Endothelial cell of umbilical vein (primary cell): ENCODE measurements at regions not wholly inside any gene's neighbourhood (a gene's known extent, or its start where the extent isn't known, plus 50 kb on each side); places are given as distances from the start of the nearest gene placed in this dataset.

Source experiments
- BruUV-seq: library from RNA; stranded (reverse); fragments of 400-500 nt; replicated peaks from 2 replicates; lab custom pipeline; 2021; lab: Mats Ljungman, UMichigan
- CTCF ChIA-PET: fragments of 300-600, 350-600 bp; sonication (Branson Sonifier 250); formaldehyde crosslinking; loops from one replicate; lab custom pipeline; 2021; ENCODE audit warnings: antibody characterized with exemption, inconsistent platforms; lab: Charles Lee
- POLR2A ChIA-PET: fragments of 300-600, 350-600 bp; sonication (Branson Sonifier 250); formaldehyde crosslinking; loops from one replicate; lab custom pipeline; 2021; ENCODE audit warnings: antibody characterized with exemption, inconsistent platforms; lab: Charles Lee
- DNase-seq: peaks from one replicate; pipeline ENCODE4 v3.0.0-alpha.2; 2011; ENCODE audit warnings: low read depth, low spot score
- FAIRE-seq: peaks from 2 replicates; lab custom pipeline; 2011; peaks lifted over from hg19 to GRCh38; lab: Jason Lieb, UNC
- H2AFZ ChIP-seq: 2 replicates; pipeline ENCODE4 v1.6.0; 2012; ENCODE audit warnings: low read depth, low read length, control low read depth, inconsistent platforms
- H3K27ac ChIP-seq: 2 replicates; pipeline ENCODE4 v1.5.1; 2011; ENCODE audit warnings: low read depth, mild to moderate bottlenecking, control low read depth, low read length, moderate library complexity; ENCODE audit not compliant: insufficient read depth
- H3K27me3 ChIP-seq, 2 experiments: 2 replicates each; pipeline versions ENCODE4 v1.6.0 to v1.6.1; 2011; ENCODE audit warnings: low read length in 2 of 2, mixed read lengths in 1 of 2; ENCODE audit not compliant: control insufficient read depth in 2 of 2, insufficient read depth in 2 of 2
- H3K36me3 ChIP-seq, 2 experiments: 2 replicates in 1 of 2; 3 replicates in 1 of 2; pipeline ENCODE4 v1.5.1; 2011; ENCODE audit warnings: low read length in 2 of 2, mild to moderate bottlenecking in 1 of 2, moderate library complexity in 1 of 2; ENCODE audit not compliant: control insufficient read depth in 2 of 2, insufficient read depth in 2 of 2; ENCODE audit errors: extremely low read depth in 1 of 2
- H3K4me1 ChIP-seq: 3 replicates; pipeline ENCODE4 v1.5.1; 2011; ENCODE audit warnings: mild to moderate bottlenecking, low read length; ENCODE audit not compliant: control insufficient read depth, insufficient read depth; ENCODE audit errors: extremely low read depth
- H3K4me2 ChIP-seq: 2 replicates; pipeline ENCODE4 v1.6.1; 2011; ENCODE audit warnings: low read length, control low read depth, mixed read lengths; ENCODE audit not compliant: insufficient read depth
- H3K4me3 ChIP-seq, 3 experiments: fragments of 200-600 bp in 1 of 3; sonication (generic), shearing (Covaris generic) in 1 of 3; replicated peaks in 1 of 3; 2 replicates each; pipeline ENCODE4 v1.5.1; 2011 to 2016; ENCODE audit warnings: control low read depth in 3 of 3, low read length in 3 of 3, mild to moderate bottlenecking in 2 of 3, inconsistent platforms in 1 of 3, low read depth in 1 of 3, moderate library complexity in 1 of 3; ENCODE audit not compliant: insufficient read depth in 1 of 3
- H3K79me2 ChIP-seq: 2 replicates; pipeline ENCODE4 v1.6.0; 2012; ENCODE audit warnings: low read length, inconsistent platforms; ENCODE audit not compliant: control insufficient read depth, insufficient read depth
- H3K9ac ChIP-seq: replicated peaks from 2 replicates; pipeline ENCODE3; 2011; ENCODE audit warnings: low read length, control low read depth; ENCODE audit not compliant: insufficient read depth; ENCODE audit errors: extremely low read depth
- H3K9me1 ChIP-seq: replicated peaks from 3 replicates; pipeline ENCODE4 v1.6.0; 2011; ENCODE audit warnings: mild to moderate bottlenecking, low read length; ENCODE audit not compliant: control insufficient read depth, insufficient read depth; ENCODE audit errors: extremely low read depth
- H3K9me3 ChIP-seq: replicated peaks from 2 replicates; pipeline ENCODE4 v1.5.1; 2012; ENCODE audit warnings: low read length, inconsistent platforms; ENCODE audit not compliant: control insufficient read depth, insufficient read depth
- H4K20me1 ChIP-seq: replicated peaks from 2 replicates; pipeline ENCODE3; 2011; ENCODE audit warnings: mild to moderate bottlenecking, low read length; ENCODE audit not compliant: control insufficient read depth, insufficient read depth; ENCODE audit errors: extremely low read depth
- EZH2 ChIP-seq: IDR thresholded peaks from 2 replicates; pipeline ENCODE4 v1.6.1; 2012; ENCODE audit warnings: borderline replicate concordance, low read depth, mild to moderate bottlenecking, moderate library complexity, low read length, inconsistent platforms; ENCODE audit not compliant: severe bottlenecking
- FOS ChIP-seq: IDR thresholded peaks from 2 replicates; pipeline ENCODE4 v1.6.1; 2011; ENCODE audit warnings: mild to moderate bottlenecking, low read length, moderate library complexity, borderline replicate concordance; ENCODE audit not compliant: insufficient read depth
- GATA2 ChIP-seq: IDR thresholded peaks from 2 replicates; pipeline ENCODE4 v1.7.0; 2011; ENCODE audit warnings: low read depth, mild to moderate bottlenecking, moderate library complexity, mixed read lengths, low read length; ENCODE audit not compliant: insufficient read length, insufficient read depth
- JUN ChIP-seq: IDR thresholded peaks from 2 replicates; pipeline ENCODE4 v1.6.1; 2011; ENCODE audit warnings: borderline replicate concordance, low read depth; ENCODE audit not compliant: insufficient read length, insufficient read depth
- MYC ChIP-seq: IDR thresholded peaks from one replicate; pipeline ENCODE4 v1.6.1; 2011; ENCODE audit warnings: mild to moderate bottlenecking, low read depth, low read length
- POLR2A ChIP-seq: IDR thresholded peaks from 2 replicates; pipeline ENCODE4 v1.6.1; 2012; ENCODE audit warnings: low read depth, mild to moderate bottlenecking, control low read depth, low read length
- POLR2AphosphoS5 ChIP-seq: IDR thresholded peaks from 2 replicates; pipeline ENCODE4 v1.6.1; 2012; ENCODE audit warnings: low read depth, mild to moderate bottlenecking, control low read depth, low read length, moderate library complexity; ENCODE audit not compliant: insufficient read depth
- dilution Hi-C: fragments of 300-500 bp; cut with MboI; formaldehyde crosslinking; loops from one replicate; pipeline ENCODE4 v1.15.0; 2019; ENCODE audit warnings: low sequenced_read_pairs; ENCODE audit not compliant: extremely low pct_ligation_motif_present
- intact Hi-C: fragments of 100-400 bp; cut with micrococcal nuclease; formaldehyde crosslinking; loops from one replicate; pipeline ENCODE4 v1.10.0; 2022
- TF ChIP-seq, protein P1 (sequence below), 2 donors: IDR thresholded peaks; 1 replicate in 1 of 2; 2 replicates in 1 of 2; pipeline ENCODE4 v1.5.1; 2011; ENCODE audit warnings: low read length in 2 of 2, mild to moderate bottlenecking in 2 of 2, moderate library complexity in 2 of 2, control low read depth in 1 of 2, inconsistent platforms in 1 of 2, low read depth in 1 of 2; ENCODE audit not compliant: insufficient read depth in 1 of 2; ENCODE audit errors: extremely low read depth in 1 of 2
- TF ChIP-seq, protein P2 (sequence below): IDR thresholded peaks from 2 replicates; pipeline ENCODE4 v1.6.1; 2011; ENCODE audit not compliant: insufficient read depth, insufficient read length

DNA sequence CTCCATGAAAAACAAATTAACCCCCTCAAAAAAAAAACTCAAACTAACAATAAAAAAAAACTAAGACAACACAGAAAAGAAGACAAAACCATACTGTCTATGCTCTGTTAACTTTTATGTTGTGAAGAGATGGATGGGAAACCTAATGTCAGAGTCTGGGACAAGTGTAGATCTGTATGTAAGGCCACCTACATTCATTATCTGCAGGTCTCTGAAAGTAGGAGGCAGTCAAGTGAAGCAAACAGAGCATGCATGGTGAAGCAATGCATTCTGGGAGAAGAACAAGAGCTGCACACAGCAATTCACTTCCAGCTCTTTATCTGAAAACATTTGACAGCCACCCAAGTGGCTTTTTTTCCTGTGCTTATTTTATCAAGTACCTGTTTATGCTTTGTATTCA, 452.0 kb downstream of the EPHA7 start:
- POLR2A ChIA-PET, result no interaction called here

More for the DNA sequence above, 452.0 kb downstream of the EPHA7 start:
- Histone ChIP-seq H3K9me1 (no peaks in the 10 kb centered on the region), H3K27me3 (no peaks in the 10 kb centered on the region), H3K36me3 (no peaks in the 10 kb centered on the region), H3K4me3 (no peak overlapping the region), H3K4me2 (no peak overlapping the region), H4K20me1 (no peaks in the 10 kb centered on the region), H3K9ac (no peak overlapping the region), H3K9me3 (no peaks in the 10 kb centered on the region), H3K4me1 (no peaks in the 10 kb centered on the region), H2AFZ (no peak overlapping the region), H3K79me2 (no peaks in the 10 kb centered on the region), H3K27ac (no peak overlapping the region)
- FAIRE-seq (no peak), DNase-seq (no peak)
- dilution Hi-C loops (no loop called here), intact Hi-C loops (no loop called here)
- TF ChIP-seq, protein P1, sequence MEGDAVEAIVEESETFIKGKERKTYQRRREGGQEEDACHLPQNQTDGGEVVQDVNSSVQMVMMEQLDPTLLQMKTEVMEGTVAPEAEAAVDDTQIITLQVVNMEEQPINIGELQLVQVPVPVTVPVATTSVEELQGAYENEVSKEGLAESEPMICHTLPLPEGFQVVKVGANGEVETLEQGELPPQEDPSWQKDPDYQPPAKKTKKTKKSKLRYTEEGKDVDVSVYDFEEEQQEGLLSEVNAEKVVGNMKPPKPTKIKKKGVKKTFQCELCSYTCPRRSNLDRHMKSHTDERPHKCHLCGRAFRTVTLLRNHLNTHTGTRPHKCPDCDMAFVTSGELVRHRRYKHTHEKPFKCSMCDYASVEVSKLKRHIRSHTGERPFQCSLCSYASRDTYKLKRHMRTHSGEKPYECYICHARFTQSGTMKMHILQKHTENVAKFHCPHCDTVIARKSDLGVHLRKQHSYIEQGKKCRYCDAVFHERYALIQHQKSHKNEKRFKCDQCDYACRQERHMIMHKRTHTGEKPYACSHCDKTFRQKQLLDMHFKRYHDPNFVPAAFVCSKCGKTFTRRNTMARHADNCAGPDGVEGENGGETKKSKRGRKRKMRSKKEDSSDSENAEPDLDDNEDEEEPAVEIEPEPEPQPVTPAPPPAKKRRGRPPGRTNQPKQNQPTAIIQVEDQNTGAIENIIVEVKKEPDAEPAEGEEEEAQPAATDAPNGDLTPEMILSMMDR (IDR thresholded peaks at IDR 0.05; ENCODE audit: extremely low read depth in 1 of 2, insufficient read depth in 1 of 2, low read depth in 1 of 2, low read length in 2 of 2), result no peak
- TF ChIP-seq EZH2 (no peak), FOS (no peak), POLR2A (no peak), MYC (no peak), JUN (no peak), GATA2 (no peak), POLR2AphosphoS5 (no peak)
- TF ChIP-seq, protein P2, sequence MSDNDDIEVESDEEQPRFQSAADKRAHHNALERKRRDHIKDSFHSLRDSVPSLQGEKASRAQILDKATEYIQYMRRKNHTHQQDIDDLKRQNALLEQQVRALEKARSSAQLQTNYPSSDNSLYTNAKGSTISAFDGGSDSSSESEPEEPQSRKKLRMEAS, result no peak
- no TSS peak for BruUV-seq
- CTCF ChIA-PET, result no interaction called here
